ENCODE measurements at regions not wholly inside any gene's neighbourhood (a gene's known extent, or its start where the extent isn't known, plus 50 kb on each side); places are given as distances from the start of the nearest gene placed in this dataset.

GRCh38 chr9:135286961-135287360 lies 192.6 kb upstream of the PPP1R26 start:
- no peak for TF ChIP-seq POLR2A (IDR thresholded peaks at IDR 0.05; ENCODE audit: low read depth)
- TF ChIP-seq POLR2AphosphoS5 (IDR thresholded peaks at IDR 0.05), result no peak
